ENCODE measurements at regions not wholly inside any gene's neighbourhood (a gene's known extent, or its start where the extent isn't known, plus 50 kb on each side); places are given as distances from the start of the nearest gene placed in this dataset.

- DNase-seq = no peak
Observed at GRCh38 chr7:41169317-41169716, 533.6 kb downstream of the INHBA start.

- DNase-seq = no peak
Observed at GRCh38 chr7:41167836-41168235, 535.1 kb downstream of the INHBA start.

GRCh38 chr7:41164440-41164839 lies 538.5 kb downstream of the INHBA start:
- no peak for DNase-seq

GRCh38 chr7:41163991-41164390 lies 538.9 kb downstream of the INHBA start:
- no peak for DNase-seq

- no peak for DNase-seq
Observed at GRCh38 chr7:41162612-41163011, 540.3 kb downstream of the INHBA start.

- DNase-seq = no peak
Observed at GRCh38 chr7:41161041-41161587, 541.8 kb downstream of the INHBA start.

- DNase-seq = no peak
Observed at GRCh38 chr7:41156268-41156667, 546.6 kb downstream of the INHBA start.

- DNase-seq = no peak
Observed at GRCh38 chr7:41153268-41153667, 549.6 kb downstream of the INHBA start.

GRCh38 chr7:41152179-41152678 lies 550.7 kb downstream of the INHBA start:
- DNase-seq = no peak

GRCh38 chr7:41149576-41149975 lies 553.3 kb downstream of the INHBA start:
- no peak for DNase-seq

- DNase-seq = no peak
Observed at GRCh38 chr7:41148521-41148951, 554.4 kb downstream of the INHBA start.

GRCh38 chr7:41147606-41148485 lies 555.0 kb downstream of the INHBA start:
- no peak for DNase-seq

GRCh38 chr7:41146429-41146828 lies 556.5 kb downstream of the INHBA start:
- no peak for DNase-seq

GRCh38 chr7:41145656-41146055 lies 557.2 kb downstream of the INHBA start:
- no peak for DNase-seq

GRCh38 chr7:41142904-41143473 lies 559.9 kb downstream of the INHBA start:
- DNase-seq = no peak

- no peak for DNase-seq
Observed at GRCh38 chr7:41139789-41140188, 563.1 kb downstream of the INHBA start.

GRCh38 chr7:41136551-41136950 lies 566.3 kb downstream of the INHBA start:
- no peak for DNase-seq

- no peak for DNase-seq
Observed at GRCh38 chr7:41135511-41135910, 567.4 kb downstream of the INHBA start.

GRCh38 chr7:41134300-41135255 lies 568.3 kb downstream of the INHBA start:
- no peak for DNase-seq

GRCh38 chr7:41133690-41134299 lies 569.1 kb downstream of the INHBA start:
- DNase-seq = no peak

- DNase-seq = no peak
Observed at GRCh38 chr7:41131956-41132355, 570.9 kb downstream of the INHBA start.
